ENCODE measurements at regions not wholly inside any gene's neighbourhood (a gene's known extent, or its start where the extent isn't known, plus 50 kb on each side); places are given as distances from the start of the nearest gene placed in this dataset.

DNA sequence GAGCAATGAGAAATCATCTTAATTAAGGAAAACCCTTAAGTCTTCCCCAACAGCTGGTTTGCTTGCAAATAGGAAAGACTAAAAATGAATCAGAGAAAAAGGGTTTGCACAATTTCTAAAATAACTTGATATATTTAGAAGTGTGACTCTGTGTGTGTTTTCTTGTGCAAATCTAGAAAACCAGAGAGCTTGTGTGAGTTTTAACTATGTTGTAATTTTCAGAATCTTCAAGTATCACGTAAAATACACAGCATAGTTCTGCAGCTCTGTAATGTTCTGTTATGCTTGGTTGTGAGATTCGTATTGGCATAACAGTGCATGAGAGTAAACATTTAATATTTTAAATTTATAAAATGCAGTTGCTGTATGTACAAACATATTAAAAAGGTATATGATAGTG, 74.7 kb upstream of the GAP43 start:
- no peaks in the 10 kb centered on the region for H3K36me3 ChIP-seq (ENCODE audit: low read depth, missing control alignments)
- H3K9me3 ChIP-seq: no peaks in the 10 kb centered on the region
- DNase-seq: no peak
- H3K4me1 ChIP-seq: no peaks in the 10 kb centered on the region
- WGBS, 2 donors: 67 to 80% methylated on average over 2 of the region's 2 CpGs
- no peak overlapping the region for H3K27ac ChIP-seq
- intact Hi-C loops (cut with DNase I; ENCODE audit: low total_unique reads): no loop called here
- no peak for TF ChIP-seq POLR2A (IDR thresholded peaks at IDR 0.05)
- TF ChIP-seq, protein P1, sequence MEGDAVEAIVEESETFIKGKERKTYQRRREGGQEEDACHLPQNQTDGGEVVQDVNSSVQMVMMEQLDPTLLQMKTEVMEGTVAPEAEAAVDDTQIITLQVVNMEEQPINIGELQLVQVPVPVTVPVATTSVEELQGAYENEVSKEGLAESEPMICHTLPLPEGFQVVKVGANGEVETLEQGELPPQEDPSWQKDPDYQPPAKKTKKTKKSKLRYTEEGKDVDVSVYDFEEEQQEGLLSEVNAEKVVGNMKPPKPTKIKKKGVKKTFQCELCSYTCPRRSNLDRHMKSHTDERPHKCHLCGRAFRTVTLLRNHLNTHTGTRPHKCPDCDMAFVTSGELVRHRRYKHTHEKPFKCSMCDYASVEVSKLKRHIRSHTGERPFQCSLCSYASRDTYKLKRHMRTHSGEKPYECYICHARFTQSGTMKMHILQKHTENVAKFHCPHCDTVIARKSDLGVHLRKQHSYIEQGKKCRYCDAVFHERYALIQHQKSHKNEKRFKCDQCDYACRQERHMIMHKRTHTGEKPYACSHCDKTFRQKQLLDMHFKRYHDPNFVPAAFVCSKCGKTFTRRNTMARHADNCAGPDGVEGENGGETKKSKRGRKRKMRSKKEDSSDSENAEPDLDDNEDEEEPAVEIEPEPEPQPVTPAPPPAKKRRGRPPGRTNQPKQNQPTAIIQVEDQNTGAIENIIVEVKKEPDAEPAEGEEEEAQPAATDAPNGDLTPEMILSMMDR (IDR thresholded peaks at IDR 0.05): no peak
- H3K4me3 ChIP-seq: no peak overlapping the region
- H3K27me3 ChIP-seq: no peaks in the 10 kb centered on the region

- TF ChIP-seq, protein P1 (IDR thresholded peaks at IDR 0.05): no peak
- no peak for TF ChIP-seq POLR2A (IDR thresholded peaks at IDR 0.05)
- 51 to 64% methylated on average over 2 of the region's 2 CpGs for WGBS, 2 donors
- H3K4me1 ChIP-seq: no peaks in the 10 kb centered on the region
- no peaks in the 10 kb centered on the region for H3K36me3 ChIP-seq (ENCODE audit: low read depth, missing control alignments)
- H3K27me3 ChIP-seq: no peaks in the 10 kb centered on the region
- intact Hi-C loops (cut with DNase I; ENCODE audit: low total_unique reads): no loop called here
- no peak for DNase-seq
- H3K27ac ChIP-seq: no peak overlapping the region
- H3K4me3 ChIP-seq: no peak overlapping the region
- H3K9me3 ChIP-seq: no peaks in the 10 kb centered on the region
Observed at GRCh38 chr3:115549071-115549470, 74.2 kb upstream of the GAP43 start.

DNA sequence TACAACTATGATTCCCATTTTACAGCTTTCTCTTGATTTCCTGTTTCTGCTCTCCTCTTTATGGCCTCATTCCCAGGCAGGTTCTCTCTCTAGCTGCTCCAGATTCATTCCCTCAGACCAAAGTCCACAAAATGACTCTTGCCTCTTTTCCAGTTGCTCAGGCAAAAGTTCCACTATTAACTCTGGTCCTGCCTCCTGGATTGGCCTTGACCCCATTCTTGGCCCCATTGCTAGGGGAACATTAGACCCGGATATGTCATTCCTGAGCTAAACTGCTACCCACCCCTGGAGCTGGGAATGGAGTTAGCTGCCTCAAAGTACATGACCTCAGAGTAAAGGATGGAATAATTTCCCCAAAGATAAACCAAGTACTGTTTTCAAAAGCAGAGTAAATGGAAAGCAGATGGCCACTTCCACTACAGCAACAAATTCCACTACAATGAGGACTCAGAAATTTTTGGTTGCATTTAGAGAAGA, 73.0 kb upstream of the GAP43 start:
- H3K4me1 ChIP-seq: no peaks in the 10 kb centered on the region
- no peaks in the 10 kb centered on the region for H3K9me3 ChIP-seq
- intact Hi-C loops (cut with DNase I; ENCODE audit: low total_unique reads): no loop called here
- no peaks in the 10 kb centered on the region for H3K36me3 ChIP-seq (ENCODE audit: low read depth, missing control alignments)
- WGBS, 2 donors: 13 to 27% methylated on average over 1 of the region's 1 CpG
- no peak for TF ChIP-seq POLR2A (IDR thresholded peaks at IDR 0.05)
- TF ChIP-seq, protein P1 (IDR thresholded peaks at IDR 0.05): no peak
- H3K4me3 ChIP-seq: no peak overlapping the region
- no peaks in the 10 kb centered on the region for H3K27me3 ChIP-seq
- DNase-seq: no peak
- no peak overlapping the region for H3K27ac ChIP-seq

DNA sequence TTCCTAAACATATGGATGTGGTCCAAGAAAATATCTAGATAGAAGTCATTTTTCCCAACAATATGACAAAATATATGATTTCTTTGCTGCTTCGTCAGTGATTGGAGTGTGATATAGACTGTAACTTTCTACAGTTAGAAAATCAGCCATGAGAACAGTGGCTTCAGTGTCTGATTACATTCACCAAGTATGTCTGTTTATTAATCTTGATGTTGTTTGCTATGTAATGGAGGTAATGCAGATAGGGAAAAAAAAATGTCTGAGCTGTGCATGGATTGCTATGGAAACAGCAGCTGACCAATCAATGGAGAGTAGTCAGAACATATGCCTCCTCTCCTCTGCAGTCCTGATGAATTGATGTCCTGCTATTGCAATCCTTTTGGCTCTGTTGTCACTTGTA, 72.3 kb upstream of the GAP43 start:
- H3K4me1 ChIP-seq: no peaks in the 10 kb centered on the region
- TF ChIP-seq POLR2A (IDR thresholded peaks at IDR 0.05): no peak
- TF ChIP-seq, protein P1 (IDR thresholded peaks at IDR 0.05): no peak
- WGBS, 2 donors: 74 to 85% methylated on average over 1 of the region's 1 CpG
- no peak overlapping the region for H3K4me3 ChIP-seq
- intact Hi-C loops (cut with DNase I; ENCODE audit: low total_unique reads): no loop called here
- no peaks in the 10 kb centered on the region for H3K36me3 ChIP-seq (ENCODE audit: low read depth, missing control alignments)
- no peak overlapping the region for H3K27ac ChIP-seq
- no peak for DNase-seq
- H3K27me3 ChIP-seq: no peaks in the 10 kb centered on the region
- H3K9me3 ChIP-seq: no peaks in the 10 kb centered on the region

- H3K27ac ChIP-seq: no peak overlapping the region
- no peaks in the 10 kb centered on the region for H3K4me1 ChIP-seq
- no peak for DNase-seq
- no peaks in the 10 kb centered on the region for H3K36me3 ChIP-seq (ENCODE audit: low read depth, missing control alignments)
- H3K4me3 ChIP-seq: no peak overlapping the region
- H3K9me3 ChIP-seq: no peaks in the 10 kb centered on the region
- TF ChIP-seq, protein P1 (IDR thresholded peaks at IDR 0.05): no peak
- TF ChIP-seq POLR2A (IDR thresholded peaks at IDR 0.05): no peak
- H3K27me3 ChIP-seq: no peaks in the 10 kb centered on the region
- WGBS, 2 donors: 80 to 85% methylated on average over 3 of the region's 3 CpGs
- intact Hi-C loops (cut with DNase I; ENCODE audit: low total_unique reads): no loop called here
Observed at GRCh38 chr3:115552007-115552406, 71.3 kb upstream of the GAP43 start.
